HFFc6 (cell line): ENCODE measurements at regions not wholly inside any gene's neighbourhood (a gene's known extent, or its start where the extent isn't known, plus 50 kb on each side); places are given as distances from the start of the nearest gene placed in this dataset.

Source experiments
- DNase-seq: peaks from one replicate; pipeline ENCODE4 v3.0.0-alpha.2; 2018
- H3K27ac Mint-ChIP-seq: 2 replicates; pipeline ENCODE4 v1.8.0; 2020; ENCODE audit warnings: mild to moderate bottlenecking, mixed read lengths
- H3K27me3 Mint-ChIP-seq: 2 replicates; pipeline ENCODE4 v1.8.0; 2021; ENCODE audit warnings: mild to moderate bottlenecking, moderate library complexity, mixed read lengths; ENCODE audit not compliant: insufficient read depth
- H3K36me3 Mint-ChIP-seq: 2 replicates; pipeline ENCODE4 v1.8.0; 2021; ENCODE audit warnings: low read depth, mixed read lengths
- H3K4me1 Mint-ChIP-seq: 2 replicates; pipeline ENCODE4 v1.8.0; 2020; ENCODE audit warnings: low read depth, mixed read lengths
- H3K4me3 Mint-ChIP-seq: 2 replicates; pipeline ENCODE4 v1.8.0; 2020; ENCODE audit warnings: mild to moderate bottlenecking, moderate library complexity, mixed read lengths
- H3K9me3 Mint-ChIP-seq: 2 replicates; pipeline ENCODE4 v1.8.0; 2020; ENCODE audit warnings: mild to moderate bottlenecking, mixed read lengths
- TF ChIP-seq, protein P1 (sequence below): fragments of 200-600 bp; sonication (generic); IDR thresholded peaks from 2 replicates; pipeline ENCODE4 v1.5.0; 2021; ENCODE audit warnings: antibody characterized with exemption, mild to moderate bottlenecking

DNA sequence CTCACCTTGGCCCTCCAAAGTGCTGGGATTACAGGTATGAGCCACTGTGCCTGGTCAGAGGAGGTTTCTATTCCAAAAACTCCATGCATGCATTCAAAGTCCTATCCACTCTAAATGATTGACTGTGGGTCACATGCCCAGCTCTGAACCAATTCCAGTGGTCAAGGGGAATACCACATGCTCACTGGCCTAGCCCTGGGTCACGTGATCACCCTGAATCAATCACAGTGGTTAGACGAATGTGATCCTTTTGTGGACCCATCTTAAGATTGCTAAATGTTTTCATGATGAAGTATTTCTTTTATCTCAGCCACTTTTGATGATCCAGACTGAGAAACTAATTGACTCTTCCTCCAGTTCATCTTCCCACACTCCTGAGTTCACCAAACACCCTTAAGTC is 475.8 kb downstream of the PREX1 start:
- Mint-ChIP-seq H3K36me3 (no peaks in the 10 kb centered on the region), H3K9me3 (peaks cover 9% of the 10 kb centered on the region; the same call in 1 of the 2 replicates), H3K4me1 (no peaks in the 10 kb centered on the region), H3K27ac (no peak overlapping the region), H3K27me3 (peaks cover 2% of the 10 kb centered on the region; the same call in 1 of the 2 replicates), H3K4me3 (no peak overlapping the region)
- DNase-seq = no peak
- TF ChIP-seq, protein P1, sequence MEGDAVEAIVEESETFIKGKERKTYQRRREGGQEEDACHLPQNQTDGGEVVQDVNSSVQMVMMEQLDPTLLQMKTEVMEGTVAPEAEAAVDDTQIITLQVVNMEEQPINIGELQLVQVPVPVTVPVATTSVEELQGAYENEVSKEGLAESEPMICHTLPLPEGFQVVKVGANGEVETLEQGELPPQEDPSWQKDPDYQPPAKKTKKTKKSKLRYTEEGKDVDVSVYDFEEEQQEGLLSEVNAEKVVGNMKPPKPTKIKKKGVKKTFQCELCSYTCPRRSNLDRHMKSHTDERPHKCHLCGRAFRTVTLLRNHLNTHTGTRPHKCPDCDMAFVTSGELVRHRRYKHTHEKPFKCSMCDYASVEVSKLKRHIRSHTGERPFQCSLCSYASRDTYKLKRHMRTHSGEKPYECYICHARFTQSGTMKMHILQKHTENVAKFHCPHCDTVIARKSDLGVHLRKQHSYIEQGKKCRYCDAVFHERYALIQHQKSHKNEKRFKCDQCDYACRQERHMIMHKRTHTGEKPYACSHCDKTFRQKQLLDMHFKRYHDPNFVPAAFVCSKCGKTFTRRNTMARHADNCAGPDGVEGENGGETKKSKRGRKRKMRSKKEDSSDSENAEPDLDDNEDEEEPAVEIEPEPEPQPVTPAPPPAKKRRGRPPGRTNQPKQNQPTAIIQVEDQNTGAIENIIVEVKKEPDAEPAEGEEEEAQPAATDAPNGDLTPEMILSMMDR = no peak

DNA sequence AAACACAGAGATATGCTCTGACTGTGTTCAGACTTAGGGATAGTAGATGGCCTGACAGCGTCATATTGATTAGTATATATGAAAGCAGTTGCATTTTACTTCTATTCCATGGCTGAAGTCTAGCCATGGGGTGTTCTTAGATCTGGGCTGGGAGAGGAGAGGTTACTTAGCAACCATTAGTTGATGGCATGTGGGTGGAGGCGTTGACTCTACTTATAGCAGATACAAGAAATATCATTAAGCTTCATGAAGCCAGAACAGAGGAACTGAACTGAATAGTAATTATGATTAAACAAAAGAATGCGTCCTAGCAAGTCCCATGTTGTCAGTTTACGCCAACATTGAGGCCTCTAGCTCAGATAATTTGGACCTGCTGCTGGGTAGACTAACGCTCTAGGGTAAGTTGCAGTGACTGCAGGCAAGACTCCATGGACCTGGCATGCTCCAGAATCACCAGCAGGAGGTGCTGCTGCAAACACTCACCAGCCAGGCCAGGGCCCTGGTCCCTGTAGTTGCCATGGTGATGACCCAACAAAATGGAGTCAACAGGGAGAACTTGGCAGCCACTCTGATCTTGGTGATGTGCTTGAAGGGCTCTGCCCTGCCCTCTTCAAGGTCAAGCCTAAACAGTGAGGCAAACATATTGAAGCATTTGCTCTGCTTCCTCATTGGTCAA is 477.3 kb downstream of the PREX1 start:
- Mint-ChIP-seq H3K27ac (no peak overlapping the region), H3K27me3 (peaks cover 2% of the 10 kb centered on the region; the same call in 1 of the 2 replicates), H3K4me1 (no peaks in the 10 kb centered on the region), H3K9me3 (peaks cover 9% of the 10 kb centered on the region; the same call in 1 of the 2 replicates), H3K36me3 (no peaks in the 10 kb centered on the region), H3K4me3 (no peak overlapping the region)
- no peak for DNase-seq
- TF ChIP-seq, protein P1 = peak; percentile 49

DNA sequence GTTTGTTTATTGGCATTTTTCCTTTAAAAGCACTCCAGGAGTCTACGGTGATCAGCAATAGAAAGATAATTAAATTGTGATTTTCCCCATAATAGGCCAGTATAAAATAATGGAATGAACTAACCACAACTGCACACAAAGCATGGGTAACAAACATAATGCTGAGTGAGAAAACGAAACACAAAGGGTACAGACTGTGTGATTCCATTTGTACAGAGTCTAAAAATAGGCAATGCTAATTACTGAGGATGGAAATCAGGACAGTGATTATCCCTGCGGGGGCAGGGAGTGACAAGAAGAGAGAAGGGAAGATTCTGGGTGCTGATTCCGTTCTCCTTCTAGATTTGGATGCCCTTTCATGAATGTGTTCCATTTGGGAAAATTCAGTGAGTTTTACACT is 478.1 kb downstream of the PREX1 start:
- H3K4me1 Mint-ChIP-seq = no peaks in the 10 kb centered on the region
- no peak overlapping the region for H3K27ac Mint-ChIP-seq
- TF ChIP-seq, protein P1 = no peak
- H3K4me3 Mint-ChIP-seq = no peak overlapping the region
- no peak for DNase-seq
- peaks cover 9% of the 10 kb centered on the region; the same call in 1 of the 2 replicates for H3K9me3 Mint-ChIP-seq
- peaks cover 4% of the 10 kb centered on the region; the same call in 1 of the 2 replicates for H3K27me3 Mint-ChIP-seq
- H3K36me3 Mint-ChIP-seq = no peaks in the 10 kb centered on the region

DNA sequence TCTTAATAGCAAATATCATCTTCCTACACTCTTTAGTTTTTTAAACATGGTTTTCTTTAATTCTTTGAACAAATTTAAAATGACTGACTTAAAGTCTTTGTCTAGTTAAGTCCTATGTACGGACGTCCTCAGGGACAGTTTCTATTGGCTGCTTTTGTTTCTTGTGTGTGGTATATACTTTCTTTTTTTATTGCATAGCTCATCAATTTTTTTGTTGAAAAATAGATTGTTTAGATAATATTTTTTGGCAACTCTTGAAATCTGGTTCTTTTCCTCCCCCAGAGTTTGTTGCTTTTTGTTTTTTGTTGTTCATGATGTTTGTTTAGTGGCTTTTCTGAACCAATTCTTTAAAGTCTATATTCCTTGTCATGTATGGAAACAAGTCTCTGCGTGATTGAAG is 479.8 kb downstream of the PREX1 start:
- H3K9me3 Mint-ChIP-seq = peaks cover 4% of the 10 kb centered on the region; the same call in 1 of the 2 replicates
- H3K4me3 Mint-ChIP-seq = no peak overlapping the region
- no peak for DNase-seq
- no peaks in the 10 kb centered on the region for H3K36me3 Mint-ChIP-seq
- H3K27me3 Mint-ChIP-seq = peaks cover 8% of the 10 kb centered on the region; the same call in 1 of the 2 replicates
- TF ChIP-seq, protein P1 = no peak
- H3K4me1 Mint-ChIP-seq = no peaks in the 10 kb centered on the region
- no peak overlapping the region for H3K27ac Mint-ChIP-seq

DNA sequence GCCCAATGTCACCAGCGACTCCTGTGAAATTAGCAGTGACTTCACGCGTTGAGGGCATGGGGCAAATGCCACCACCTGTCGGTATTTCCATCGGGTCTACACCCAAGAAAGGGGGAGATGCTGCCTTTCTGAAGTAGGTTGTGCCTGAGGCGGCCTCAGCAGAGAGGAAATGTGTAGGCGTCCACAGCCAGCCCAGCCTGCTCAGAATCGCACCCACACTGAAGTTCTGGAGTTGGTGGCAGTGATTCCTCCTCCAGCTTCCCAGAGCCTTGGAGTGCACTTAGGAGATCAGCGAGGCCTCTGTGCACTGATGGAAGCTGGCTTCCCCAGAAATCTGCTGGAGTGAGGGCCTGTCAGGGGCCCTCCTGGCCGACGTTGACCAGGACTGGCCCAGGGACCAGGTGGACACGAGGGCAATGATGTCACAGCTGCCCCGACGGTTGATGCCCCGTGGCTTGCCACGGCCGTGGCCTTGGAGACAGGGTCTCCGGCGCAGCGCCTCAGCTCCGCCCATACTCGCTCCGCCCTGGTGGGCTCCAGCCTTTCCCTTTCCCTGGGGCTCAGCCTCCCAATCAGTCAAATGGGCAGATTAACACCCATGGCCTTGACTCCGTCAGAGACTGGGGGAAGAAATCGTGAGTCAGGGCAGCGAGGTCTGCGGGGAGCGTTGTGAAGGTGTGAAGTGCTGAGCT is 484.8 kb downstream of the PREX1 start:
- DNase-seq = no peak
- Mint-ChIP-seq H3K36me3 (no peaks in the 10 kb centered on the region), H3K4me3 (no peak overlapping the region), H3K4me1 (peaks cover 14% of the 10 kb centered on the region), H3K9me3 (no peaks in the 10 kb centered on the region), H3K27me3 (peaks cover 14% of the 10 kb centered on the region), H3K27ac (no peak overlapping the region)
- TF ChIP-seq, protein P1 = no peak
